ENCODE measurements at regions not wholly inside any gene's neighbourhood (a gene's known extent, or its start where the extent isn't known, plus 50 kb on each side); places are given as distances from the start of the nearest gene placed in this dataset.

GRCh38 chr5:29077451-29077850 is 2039.1 kb upstream of the CDH9 start:
- no peak for TF ChIP-seq CTCF (IDR thresholded peaks at IDR 0.05)
- Mint-ChIP-seq H3K9me3 (peaks cover 16% of the 10 kb centered on the region), H3K27me3 (no peaks in the 10 kb centered on the region), H3K27ac (no peak overlapping the region), H3K36me3 (ENCODE audit: low read depth) (no peaks in the 10 kb centered on the region), H3K4me3 (no peak overlapping the region), H3K4me1 (ENCODE audit: low read depth) (no peaks in the 10 kb centered on the region)
- ATAC-seq, result no peak
- ChIA-PET CTCF (no interaction called here), POLR2A (no interaction called here)
- intact Hi-C loops (cut with micrococcal nuclease), result no loop called here
- no peak for DNase-seq

GRCh38 chr5:29069104-29069402 is 2030.7 kb upstream of the CDH9 start:
- Mint-ChIP-seq H3K27me3 (no peaks in the 10 kb centered on the region), H3K4me1 (ENCODE audit: low read depth) (no peaks in the 10 kb centered on the region), H3K27ac (no peak overlapping the region), H3K4me3 (no peak overlapping the region), H3K36me3 (ENCODE audit: low read depth) (no peaks in the 10 kb centered on the region), H3K9me3 (peaks cover 3% of the 10 kb centered on the region)
- POLR2A ChIA-PET, result no interaction called here
- DNase-seq (no peak), ATAC-seq (no peak)
- intact Hi-C loops (cut with micrococcal nuclease), result no loop called here
- CTCF ChIA-PET, result no interaction called here
- TF ChIP-seq CTCF (IDR thresholded peaks at IDR 0.05), result no peak

GRCh38 chr5:29061381-29061780 is 2023.0 kb upstream of the CDH9 start:
- ChIA-PET CTCF (no interaction called here), POLR2A (no interaction called here)
- ATAC-seq (no peak), DNase-seq (no peak)
- H3K4me3 Mint-ChIP-seq, result no peak overlapping the region
- no peaks in the 10 kb centered on the region for H3K27me3 Mint-ChIP-seq
- H3K4me1 Mint-ChIP-seq (ENCODE audit: low read depth), result no peaks in the 10 kb centered on the region
- intact Hi-C loops (cut with micrococcal nuclease), result no loop called here
- peaks cover 7% of the 10 kb centered on the region for H3K9me3 Mint-ChIP-seq
- H3K27ac Mint-ChIP-seq, result no peak overlapping the region
- TF ChIP-seq CTCF (IDR thresholded peaks at IDR 0.05), result no peak
- no peaks in the 10 kb centered on the region for H3K36me3 Mint-ChIP-seq (ENCODE audit: low read depth)

- ChIA-PET CTCF (no interaction called here), POLR2A (no interaction called here)
These were observed 2016.3 kb upstream of the CDH9 start for GRCh38 chr5:29054694-29055093.

GRCh38 chr5:29054282-29054681 is 2015.9 kb upstream of the CDH9 start:
- intact Hi-C loops (cut with micrococcal nuclease), result no loop called here
- H3K9me3 Mint-ChIP-seq, result peaks cover 9% of the 10 kb centered on the region
- CTCF ChIA-PET, result no interaction called here
- no peak for DNase-seq
- no peaks in the 10 kb centered on the region for H3K36me3 Mint-ChIP-seq (ENCODE audit: low read depth)
- H3K4me1 Mint-ChIP-seq (ENCODE audit: low read depth), result no peaks in the 10 kb centered on the region
- POLR2A ChIA-PET, result no interaction called here
- no peak for TF ChIP-seq CTCF (IDR thresholded peaks at IDR 0.05)
- no peak for ATAC-seq
- H3K27ac Mint-ChIP-seq, result no peak overlapping the region
- no peaks in the 10 kb centered on the region for H3K27me3 Mint-ChIP-seq
- H3K4me3 Mint-ChIP-seq, result no peak overlapping the region

More at GRCh38 chr5:29054694-29055093, 2016.3 kb upstream of the CDH9 start:
- TF ChIP-seq CTCF (IDR thresholded peaks at IDR 0.05), result no peak
- Mint-ChIP-seq H3K9me3 (peaks cover 9% of the 10 kb centered on the region), H3K27me3 (no peaks in the 10 kb centered on the region), H3K4me1 (ENCODE audit: low read depth) (no peaks in the 10 kb centered on the region), H3K36me3 (ENCODE audit: low read depth) (no peaks in the 10 kb centered on the region), H3K4me3 (no peak overlapping the region), H3K27ac (no peak overlapping the region)
- DNase-seq (no peak), ATAC-seq (no peak)
- intact Hi-C loops (cut with micrococcal nuclease), result no loop called here
